ENCODE measurements at regions not wholly inside any gene's neighbourhood (a gene's known extent, or its start where the extent isn't known, plus 50 kb on each side); places are given as distances from the start of the nearest gene placed in this dataset.

DNA sequence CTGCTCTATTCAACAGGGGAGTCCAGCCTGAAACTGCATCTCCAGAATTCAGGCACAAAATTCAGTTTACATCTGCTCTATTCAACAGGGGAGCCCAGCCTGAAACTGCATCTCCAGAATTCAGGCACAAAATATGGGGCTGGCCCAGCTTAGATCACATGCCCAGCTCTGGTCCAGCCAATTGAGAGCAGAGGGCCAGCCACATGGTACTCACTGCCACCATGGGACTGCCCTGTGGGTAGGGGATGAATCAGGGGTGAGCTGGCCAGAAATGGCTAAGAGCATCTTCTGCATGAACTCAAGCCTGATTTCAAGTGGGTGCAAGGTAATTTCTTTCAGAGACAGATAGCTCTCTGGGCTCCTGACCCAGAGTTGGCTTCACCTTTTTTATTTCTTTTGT lies 156.6 kb upstream of the LYZL2 start:
- Histone ChIP-seq H3K4me3 (ENCODE audit: low read depth, low read length) (no peak overlapping the region), H3K4me1 (peaks cover 13% of the 10 kb centered on the region), H3K27me3 (no peaks in the 10 kb centered on the region), H3K36me3 (no peaks in the 10 kb centered on the region), H3K9me3 (no peaks in the 10 kb centered on the region)
- TF ChIP-seq, protein P1, sequence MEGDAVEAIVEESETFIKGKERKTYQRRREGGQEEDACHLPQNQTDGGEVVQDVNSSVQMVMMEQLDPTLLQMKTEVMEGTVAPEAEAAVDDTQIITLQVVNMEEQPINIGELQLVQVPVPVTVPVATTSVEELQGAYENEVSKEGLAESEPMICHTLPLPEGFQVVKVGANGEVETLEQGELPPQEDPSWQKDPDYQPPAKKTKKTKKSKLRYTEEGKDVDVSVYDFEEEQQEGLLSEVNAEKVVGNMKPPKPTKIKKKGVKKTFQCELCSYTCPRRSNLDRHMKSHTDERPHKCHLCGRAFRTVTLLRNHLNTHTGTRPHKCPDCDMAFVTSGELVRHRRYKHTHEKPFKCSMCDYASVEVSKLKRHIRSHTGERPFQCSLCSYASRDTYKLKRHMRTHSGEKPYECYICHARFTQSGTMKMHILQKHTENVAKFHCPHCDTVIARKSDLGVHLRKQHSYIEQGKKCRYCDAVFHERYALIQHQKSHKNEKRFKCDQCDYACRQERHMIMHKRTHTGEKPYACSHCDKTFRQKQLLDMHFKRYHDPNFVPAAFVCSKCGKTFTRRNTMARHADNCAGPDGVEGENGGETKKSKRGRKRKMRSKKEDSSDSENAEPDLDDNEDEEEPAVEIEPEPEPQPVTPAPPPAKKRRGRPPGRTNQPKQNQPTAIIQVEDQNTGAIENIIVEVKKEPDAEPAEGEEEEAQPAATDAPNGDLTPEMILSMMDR (IDR thresholded peaks at IDR 0.05; ENCODE audit: low read depth, low read length): no peak
- no peak for DNase-seq

DNA sequence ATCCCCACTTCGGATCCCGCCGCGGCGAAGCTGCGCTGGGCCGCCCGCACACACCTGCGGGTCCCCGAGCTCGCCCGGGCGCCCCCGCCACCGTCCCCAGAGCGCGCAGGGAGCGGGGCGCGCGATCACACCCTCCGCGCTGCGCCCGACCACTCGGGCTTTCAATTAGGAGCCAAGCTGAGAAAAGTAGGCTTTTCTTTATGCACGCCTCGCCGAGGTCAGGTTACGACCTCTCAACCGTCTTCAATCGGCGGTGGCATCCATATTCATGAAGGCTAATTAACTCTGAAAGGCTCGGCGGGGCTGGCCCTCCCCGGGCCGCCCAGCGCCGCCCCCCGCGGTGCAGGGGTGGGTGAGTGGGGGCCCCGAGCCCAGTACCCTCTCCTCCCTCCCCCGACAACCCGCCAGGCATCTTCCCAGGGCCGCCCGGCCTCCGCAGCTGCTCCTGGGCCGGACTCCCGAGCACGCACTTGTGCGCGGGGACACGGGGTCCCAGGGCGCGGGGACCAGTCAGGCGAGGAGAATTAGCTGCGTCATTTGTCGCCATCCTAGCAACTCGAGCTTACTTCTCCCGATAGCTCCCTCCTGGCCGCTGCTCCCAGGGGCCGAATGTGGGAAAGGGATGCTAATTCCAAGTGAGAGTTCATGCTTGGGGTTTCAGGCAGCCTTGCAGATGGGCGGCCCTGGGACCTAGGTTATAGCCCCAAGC lies 155.5 kb upstream of the LYZL2 start:
- H3K4me1 ChIP-seq: peaks cover 13% of the 10 kb centered on the region
- no peaks in the 10 kb centered on the region for H3K27me3 ChIP-seq
- DNase-seq: peak; percentile 82
- TF ChIP-seq, protein P1 (IDR thresholded peaks at IDR 0.05; ENCODE audit: low read depth, low read length): no peak
- H3K9me3 ChIP-seq: no peaks in the 10 kb centered on the region
- H3K4me3 ChIP-seq (ENCODE audit: low read depth, low read length): peak overlapping the region; percentile 65
- H3K36me3 ChIP-seq: no peaks in the 10 kb centered on the region

DNA sequence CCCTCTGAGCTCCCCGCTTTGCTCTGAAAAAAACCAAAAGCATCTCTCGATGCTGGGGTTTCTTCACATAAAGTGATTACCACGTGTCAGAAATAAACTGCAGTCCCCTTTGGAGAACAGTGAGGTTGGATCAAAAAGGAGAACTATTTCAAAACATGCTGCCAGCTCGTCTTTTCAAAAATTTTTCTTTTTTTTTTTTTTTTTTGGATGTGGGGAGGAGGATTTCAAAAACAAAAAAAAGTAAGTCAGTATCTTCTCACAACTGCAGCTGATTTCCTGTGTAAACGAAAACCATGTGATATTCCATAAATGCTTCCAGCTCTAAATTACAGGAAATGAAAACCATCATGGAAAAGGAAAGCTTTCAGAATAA lies 155.0 kb upstream of the LYZL2 start:
- TF ChIP-seq, protein P1 (IDR thresholded peaks at IDR 0.05; ENCODE audit: low read depth, low read length): no peak
- H3K27me3 ChIP-seq: no peaks in the 10 kb centered on the region
- peak overlapping the region; percentile 65 for H3K4me3 ChIP-seq (ENCODE audit: low read depth, low read length)
- H3K36me3 ChIP-seq: no peaks in the 10 kb centered on the region
- no peak for DNase-seq
- H3K4me1 ChIP-seq: peaks cover 13% of the 10 kb centered on the region
- no peaks in the 10 kb centered on the region for H3K9me3 ChIP-seq

DNA sequence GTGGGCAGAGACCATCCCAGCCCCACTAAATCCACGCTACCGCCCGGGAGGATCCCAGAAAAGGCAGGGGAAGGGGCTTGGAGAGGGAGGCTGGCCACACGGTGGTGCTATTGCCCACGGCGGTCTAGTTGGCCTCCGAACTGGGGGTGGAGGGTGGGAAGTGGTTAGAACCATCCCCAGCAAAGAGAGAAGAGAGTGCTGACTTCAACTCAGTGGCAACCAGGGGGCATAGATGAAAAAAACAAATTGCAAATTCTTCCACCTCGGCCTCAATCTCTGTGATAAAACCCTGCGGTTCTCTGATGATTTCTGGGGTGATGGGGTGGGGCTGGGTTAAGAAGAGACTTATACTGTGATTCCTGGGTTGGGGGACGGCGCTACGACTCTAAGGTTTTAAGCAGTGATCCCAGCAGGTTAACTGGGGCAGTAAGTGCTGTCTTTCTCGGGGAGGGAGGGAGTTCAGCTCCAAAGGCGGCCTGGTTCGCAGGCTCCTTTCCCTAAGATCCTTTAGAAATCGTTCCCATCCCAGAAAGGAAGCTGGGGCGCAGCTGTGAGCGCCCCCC lies 154.5 kb upstream of the LYZL2 start:
- Histone ChIP-seq H3K4me1 (peaks cover 13% of the 10 kb centered on the region), H3K27me3 (no peaks in the 10 kb centered on the region), H3K9me3 (no peaks in the 10 kb centered on the region), H3K36me3 (no peaks in the 10 kb centered on the region), H3K4me3 (ENCODE audit: low read depth, low read length) (peak overlapping the region; percentile 65)
- TF ChIP-seq, protein P1 (IDR thresholded peaks at IDR 0.05; ENCODE audit: low read depth, low read length): peak; percentile 84
- peak; percentile 90 for DNase-seq

DNA sequence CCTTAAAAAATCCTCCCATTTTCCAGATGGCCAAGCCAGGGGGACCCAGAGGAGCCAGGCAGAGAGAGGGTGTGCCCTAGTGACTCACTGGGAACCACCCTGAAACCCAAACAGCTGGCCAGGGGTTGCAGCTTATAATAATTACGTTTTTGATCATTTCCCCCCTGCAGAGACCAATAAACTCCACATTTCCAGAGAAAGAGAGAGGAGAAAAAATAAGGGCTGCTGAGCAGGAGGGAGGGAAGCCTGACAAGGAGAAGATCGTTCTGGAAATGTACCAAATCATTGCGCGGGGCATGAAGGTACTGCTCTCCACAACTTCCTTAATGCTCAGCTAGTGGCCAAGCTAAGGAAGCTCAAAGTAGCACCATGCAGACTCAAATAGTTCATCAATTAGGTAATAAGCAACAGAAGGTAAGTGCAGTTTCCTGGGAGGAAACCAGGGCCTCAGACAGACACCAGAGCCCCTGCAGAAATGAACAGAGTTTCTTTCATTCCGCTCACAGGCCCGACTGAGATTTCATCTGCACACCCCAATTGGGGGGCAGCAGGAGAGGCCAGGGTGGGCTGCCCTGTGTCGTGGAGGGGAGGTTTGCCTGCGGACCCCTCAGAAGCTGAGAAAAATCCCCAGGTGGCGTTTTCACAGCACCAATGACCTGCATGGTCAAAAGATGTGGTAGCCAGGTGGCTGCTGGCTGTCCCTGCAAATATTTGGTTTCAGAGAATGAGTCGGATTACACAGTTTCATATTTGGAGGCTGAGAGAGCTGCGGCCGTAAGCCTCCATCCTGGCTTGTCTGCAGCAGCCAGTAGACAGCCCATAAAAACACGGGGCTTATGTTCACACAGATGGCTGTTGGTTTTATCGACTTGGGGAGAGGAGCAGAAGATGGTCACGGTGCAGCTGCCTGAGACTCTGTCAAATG lies 153.2 kb upstream of the LYZL2 start:
- no peaks in the 10 kb centered on the region for H3K27me3 ChIP-seq
- H3K36me3 ChIP-seq: no peaks in the 10 kb centered on the region
- TF ChIP-seq, protein P1 (IDR thresholded peaks at IDR 0.05; ENCODE audit: low read depth, low read length): no peak
- DNase-seq: no peak
- no peak overlapping the region for H3K4me3 ChIP-seq (ENCODE audit: low read depth, low read length)
- H3K9me3 ChIP-seq: no peaks in the 10 kb centered on the region
- peaks cover 13% of the 10 kb centered on the region for H3K4me1 ChIP-seq

Data from BE2C (cell line).